HG03457 (cell line): ENCODE measurements at regions not wholly inside any gene's neighbourhood (a gene's known extent, or its start where the extent isn't known, plus 50 kb on each side); places are given as distances from the start of the nearest gene placed in this dataset.

Experiments used
- ATAC-seq: cut with Tn5 transposase; IDR thresholded peaks from one replicate; pipeline ENCODE4 v1.9.1; 2021; ENCODE audit warnings: moderate number of reproducible peaks; ENCODE audit not compliant: unreplicated experiment

DNA sequence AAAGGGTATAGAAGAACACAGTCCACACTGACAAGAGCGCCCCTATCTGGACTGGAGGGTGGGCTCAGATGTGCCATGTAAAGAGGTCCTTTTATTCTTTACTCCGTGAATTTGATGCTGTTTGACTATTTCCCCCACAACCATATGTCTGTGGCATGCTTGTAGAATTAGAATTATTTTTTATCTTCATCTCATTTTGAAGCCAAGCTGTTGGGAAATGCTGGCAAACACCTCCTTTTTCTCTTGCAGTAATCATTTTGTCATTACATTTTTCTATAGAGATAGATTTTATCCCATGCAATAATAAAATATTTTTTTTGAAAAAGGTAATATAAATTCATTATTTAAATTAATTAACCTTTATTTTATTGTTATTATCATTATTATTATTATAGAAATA lies 926.6 kb upstream of the AUTS2 start:
- no peak for ATAC-seq

DNA sequence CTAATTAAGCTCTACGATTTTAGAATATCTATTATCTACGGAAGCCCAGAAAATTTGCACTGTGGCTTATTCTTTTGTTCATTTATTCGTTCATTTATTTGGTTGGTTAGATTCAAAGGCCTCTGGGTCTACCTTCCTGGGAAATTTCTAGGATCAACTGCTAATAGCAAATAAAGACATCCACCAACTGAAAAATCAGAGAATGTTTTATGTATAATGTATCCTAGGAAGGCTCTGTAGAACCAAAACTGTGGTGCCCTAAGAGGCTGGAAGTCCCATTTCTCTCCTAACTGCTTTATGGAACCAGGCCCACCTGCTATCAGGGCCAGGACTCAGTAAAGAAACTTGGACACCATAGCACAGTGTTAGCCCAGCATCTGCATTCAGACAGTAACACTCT lies 923.4 kb upstream of the AUTS2 start:
- no peak for ATAC-seq

DNA sequence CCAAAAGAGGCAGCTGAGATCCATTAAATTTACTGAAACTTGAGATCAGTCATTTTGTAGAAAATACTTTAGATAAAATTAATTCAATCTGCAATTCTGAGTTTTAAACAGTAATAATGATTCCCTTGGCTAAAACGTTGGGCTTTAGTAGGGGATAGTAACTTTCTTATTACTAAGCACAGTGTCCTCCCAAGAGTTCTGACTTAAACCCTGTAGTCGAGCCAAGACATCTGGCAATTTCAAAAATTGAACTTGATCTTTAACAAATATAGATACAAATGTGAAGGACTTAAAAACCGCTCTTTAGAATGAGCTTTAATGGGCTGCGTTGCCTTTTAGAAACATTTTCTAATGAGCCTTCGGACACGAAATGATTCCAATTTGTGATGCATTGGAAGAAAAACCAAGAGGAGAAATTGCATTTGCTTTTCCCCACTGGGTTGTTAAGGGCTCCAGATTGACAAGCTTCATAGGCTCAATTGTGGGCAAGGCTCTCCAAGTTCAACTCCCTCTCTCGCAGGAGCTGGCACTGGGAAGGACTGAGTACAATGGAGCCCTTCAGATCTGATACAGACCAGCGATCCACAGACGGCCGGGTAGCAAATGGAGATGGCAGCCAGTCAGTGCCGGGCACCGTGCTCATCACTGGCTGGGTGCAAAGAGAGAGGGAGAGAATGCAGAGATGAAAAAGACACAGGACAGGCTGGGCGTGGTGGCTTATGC lies 921.3 kb upstream of the AUTS2 start:
- ATAC-seq, result no peak

DNA sequence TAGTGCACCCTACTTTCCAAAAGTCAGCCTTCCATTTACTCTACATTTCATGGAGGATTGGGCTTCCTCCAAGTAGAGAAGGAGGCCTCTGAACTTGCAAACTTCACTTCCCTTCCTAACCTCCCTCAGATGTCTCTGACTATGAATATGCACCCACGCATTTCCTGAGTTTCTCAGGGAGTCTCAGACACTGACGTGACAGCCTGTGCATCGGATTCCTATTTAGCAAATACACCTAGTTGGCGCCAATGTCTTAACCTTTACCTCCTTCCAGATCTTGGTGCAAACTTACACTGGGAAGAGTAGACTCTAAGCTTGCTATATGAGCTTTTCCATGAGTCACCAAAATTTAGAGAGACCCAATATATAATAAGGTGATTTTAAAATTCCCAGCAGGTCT lies 920.1 kb upstream of the AUTS2 start:
- no peak for ATAC-seq

DNA sequence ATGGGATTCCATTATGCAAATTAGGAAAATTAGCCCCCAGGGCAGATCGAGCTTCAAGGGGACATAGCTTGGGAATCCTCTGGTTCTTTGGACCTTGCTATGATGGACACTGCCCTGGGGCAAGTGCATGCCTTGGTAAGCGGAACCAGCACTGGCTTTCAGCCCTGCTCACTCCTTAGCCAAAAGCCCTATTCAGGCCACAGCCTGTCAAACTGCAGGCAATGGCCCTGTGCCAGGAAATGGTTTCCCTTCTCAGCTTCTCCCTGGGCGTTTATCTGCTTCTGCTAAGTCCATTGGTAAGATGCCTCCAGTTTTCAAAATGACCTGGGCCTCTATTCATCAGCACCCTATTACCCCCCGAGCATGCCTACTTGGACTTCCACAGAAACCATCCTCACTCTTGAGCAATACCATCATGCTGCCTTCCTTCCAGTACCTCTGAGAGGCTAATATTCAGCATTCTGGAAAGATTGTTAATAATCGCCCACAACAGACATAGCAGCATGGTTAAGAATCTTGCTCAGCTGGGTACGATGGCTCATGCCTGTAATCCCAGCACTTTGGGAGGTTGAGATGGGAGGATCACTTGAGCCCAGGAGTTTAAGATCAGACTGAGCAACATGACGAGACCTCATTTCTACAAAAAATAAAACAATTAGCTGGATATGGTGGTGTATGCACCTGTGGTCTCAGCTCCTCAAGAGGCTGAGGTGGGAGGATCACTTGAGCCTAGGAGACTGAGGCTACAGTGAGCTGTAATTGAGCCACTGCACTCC lies 918.6 kb upstream of the AUTS2 start:
- ATAC-seq, result no peak

DNA sequence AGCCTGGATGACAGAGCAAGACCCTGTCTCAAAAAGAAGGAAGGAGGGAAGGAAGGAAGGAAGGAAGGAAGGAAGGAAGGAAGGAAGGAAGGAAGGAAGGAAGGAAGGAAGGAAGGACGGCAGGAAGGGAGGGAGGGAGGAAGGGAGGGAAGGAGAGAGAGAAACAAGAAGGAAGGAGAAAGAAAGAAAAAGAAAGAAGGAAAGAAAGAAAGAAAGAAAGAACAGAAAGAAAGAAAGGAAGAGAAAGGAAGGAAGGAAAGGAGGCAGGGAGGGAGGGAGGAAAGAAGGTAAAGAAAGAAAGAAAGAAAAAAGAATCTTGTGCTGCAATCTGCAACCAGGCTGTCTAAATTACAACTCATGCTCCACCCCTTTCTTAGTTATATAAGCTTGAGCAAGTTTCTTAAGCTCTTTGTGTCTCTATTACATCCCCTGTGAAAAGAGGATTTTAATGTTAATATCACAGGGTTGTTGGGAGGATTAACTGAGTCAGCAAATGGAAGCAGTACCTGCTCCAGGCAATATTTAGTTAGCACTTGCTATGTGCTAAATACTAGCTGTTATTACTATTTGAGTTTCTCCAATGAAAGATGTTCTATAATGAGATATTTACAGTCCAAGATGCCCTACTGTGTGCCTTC lies 917.9 kb upstream of the AUTS2 start:
- ATAC-seq, result no peak

DNA sequence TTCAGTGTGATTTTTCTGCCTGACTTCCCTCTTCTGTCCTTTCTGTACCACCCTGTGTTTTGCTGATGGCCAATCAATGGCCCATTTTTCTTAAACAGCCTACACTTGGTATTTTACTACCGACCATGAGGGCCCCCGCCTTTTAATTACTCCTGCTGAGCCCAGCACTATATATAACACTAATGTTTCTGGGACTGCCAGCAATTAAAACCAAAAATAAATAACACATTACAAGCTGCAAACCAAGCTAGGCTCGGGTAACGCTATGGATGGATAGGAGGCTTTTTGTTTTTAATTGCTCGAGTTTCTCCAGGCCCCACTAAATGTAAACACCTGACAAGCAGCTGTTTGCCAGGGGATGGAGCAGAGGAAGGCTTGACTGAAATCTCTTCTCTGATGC lies 915.4 kb upstream of the AUTS2 start:
- ATAC-seq, result no peak

DNA sequence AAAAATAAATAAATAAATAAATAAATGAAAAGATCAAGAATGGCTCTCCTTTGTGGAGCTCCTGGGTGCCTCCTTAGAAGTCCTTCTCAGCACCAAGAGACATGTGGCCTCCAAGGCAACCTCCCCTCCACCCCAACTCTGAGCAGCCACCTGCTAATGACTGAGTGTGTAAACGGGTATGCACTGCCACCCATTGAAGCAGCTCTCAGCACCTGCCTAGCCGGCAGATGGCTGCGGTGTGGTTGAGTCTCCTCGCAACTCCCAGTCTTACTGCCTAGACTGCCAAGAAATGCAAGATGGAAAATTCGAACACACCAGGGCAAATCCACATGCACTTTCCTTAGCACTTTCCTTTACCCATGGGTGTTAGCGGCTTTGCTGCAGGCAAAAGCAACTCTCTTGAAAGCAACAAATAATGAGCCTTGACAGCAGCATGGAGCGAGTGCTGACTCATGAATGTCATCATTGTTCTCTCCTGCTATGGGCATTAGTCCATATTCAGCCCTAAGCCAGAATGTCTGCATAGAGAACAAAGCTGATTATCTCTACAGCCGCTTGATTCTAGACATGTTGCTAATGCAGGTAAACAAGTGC lies 913.9 kb upstream of the AUTS2 start:
- ATAC-seq, result no peak

DNA sequence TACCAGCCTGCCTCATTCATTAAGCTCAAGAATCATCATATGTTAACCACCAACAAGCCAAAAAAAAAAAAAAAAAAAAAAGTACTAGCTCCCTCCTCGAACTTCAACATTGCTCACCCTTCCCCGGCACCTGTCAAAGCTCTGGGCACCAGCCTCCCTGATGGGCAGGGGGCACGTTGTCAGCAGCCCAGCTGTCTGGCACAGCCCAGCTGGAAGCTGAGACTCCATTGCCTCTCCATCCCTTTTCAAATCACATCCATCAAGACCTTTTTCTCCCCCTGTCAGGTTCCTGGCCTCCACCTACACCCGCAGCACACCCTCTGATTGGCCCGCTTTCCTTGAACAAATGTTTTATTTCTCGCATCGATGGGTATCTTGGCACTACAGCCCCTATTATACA lies 913.3 kb upstream of the AUTS2 start:
- ATAC-seq, result no peak

DNA sequence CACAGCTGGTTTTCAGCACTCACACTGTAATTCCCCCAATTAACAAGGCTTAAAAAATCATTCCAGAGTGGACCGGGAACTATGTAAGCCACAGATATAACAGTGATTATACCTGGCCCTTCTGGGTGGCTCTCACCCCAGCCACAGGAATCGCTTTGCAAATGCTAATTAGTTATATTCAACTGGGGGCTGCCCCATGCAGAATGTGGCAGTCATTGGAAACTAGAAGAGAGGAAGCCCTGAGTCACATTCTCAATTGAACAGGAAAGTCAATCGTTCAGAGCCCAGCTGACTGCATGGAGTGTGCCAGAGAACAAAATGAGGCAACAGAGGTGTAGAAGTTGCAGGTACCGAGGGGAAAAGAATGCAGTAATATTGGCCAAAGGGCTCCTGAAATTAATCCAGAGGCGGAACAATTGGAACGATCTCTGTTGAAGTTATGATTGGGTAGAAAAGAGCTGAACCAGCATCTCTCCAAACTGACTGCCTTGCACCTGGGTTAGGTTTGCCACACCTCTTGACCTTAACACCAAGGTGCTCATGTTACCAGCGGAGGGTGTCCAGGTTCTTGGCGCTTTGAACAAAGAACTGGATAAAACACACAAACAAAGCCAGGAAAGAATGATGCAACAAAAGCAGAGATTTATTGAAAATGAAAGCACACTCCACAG lies 909.7 kb upstream of the AUTS2 start:
- no peak for ATAC-seq

DNA sequence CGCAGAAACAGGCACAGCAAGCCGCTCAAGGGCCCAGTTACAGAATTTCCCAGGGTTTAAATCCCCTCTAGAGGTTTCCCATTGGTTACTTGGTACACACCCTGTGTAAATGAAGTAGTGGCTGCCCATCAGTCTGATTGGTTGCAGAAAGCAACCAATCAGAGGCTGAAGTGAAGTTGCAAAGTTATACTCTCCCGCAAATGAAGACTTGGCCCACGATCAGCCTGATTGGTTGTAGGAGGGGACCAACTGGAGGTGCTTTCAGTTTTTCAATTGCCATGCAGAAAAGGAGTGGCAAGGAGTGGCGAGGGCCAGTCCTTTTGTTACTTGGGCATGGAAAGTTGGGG lies 909.2 kb upstream of the AUTS2 start:
- ATAC-seq, result no peak

DNA sequence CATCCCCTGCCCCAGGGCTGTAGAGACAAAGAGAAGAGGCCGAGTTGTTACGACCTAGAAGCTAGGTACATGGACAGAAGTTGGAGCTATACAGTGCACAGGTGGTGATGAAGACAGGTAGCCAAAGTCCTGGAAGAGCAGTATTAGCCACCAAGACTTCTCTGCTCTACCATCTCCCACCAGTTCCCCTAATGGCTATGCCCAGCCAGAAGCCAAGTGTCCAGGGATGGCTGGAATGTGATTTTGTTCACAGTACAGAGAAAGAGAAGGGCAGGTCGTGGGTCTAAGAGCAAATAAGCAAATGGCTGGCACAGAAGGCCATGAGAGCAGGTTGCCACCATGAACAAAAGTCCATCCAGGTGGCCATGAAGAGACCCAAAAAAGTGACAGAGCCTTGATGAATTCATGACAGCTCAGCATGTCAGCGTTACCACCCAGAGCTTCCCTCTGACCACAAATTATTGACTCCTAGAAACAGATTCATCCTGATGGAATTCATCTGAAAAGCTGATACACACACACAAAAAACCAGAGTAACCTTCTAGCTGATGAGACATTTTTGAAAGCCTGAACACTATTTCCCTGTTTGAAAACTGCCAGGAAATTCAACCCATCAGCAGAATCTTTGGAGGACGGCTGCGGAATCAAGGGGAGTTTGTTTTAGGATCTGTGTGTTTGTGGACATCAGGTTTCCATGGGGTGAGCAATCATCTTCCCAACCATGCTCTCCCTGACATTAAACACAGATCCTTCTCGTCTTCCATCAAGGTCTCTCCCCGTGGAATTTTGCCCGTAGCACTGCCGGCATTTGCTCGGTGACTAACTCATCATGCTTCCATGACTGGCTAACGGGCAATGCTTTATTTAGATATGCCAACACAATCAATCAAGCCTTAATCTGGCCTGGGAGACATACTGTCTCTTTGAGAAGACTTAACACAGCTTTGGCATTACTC lies 906.7 kb upstream of the AUTS2 start:
- ATAC-seq, result no peak

DNA sequence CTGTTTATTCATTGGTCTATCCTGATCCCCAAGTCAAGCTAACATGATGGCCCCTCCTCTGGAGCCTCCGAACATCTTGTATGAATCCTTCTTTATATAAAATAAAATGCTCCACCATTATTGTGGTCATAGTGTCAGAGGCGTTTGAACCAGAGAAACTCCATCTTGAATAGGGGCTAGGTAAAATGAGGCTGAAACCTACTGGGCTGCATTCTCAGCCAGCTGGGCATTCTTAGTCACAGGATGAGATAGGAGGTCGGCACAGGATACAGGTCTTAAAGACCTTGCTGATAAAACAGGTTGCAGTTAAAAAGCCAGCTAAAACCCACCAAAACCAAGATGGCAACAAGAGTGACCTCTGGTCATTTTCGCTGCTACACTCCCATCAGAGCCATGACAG lies 905.8 kb upstream of the AUTS2 start:
- no peak for ATAC-seq

DNA sequence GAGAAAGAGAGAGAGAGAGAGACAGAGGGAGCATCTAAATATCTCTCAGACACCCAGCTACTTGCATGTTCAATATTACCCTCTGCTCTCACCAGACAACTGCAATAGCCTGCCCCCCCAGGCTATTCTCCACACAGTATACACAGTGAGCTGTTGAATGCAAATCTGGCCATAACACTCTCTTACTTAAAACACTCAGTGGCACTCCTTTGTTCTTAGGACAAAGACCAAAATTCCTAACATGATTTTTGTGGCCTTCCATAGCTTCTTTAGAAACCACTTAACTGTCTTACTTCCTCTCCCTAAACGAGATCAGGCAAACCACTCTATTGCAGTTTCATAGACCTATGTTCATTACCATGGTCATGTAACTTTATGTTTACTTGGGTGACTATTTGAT lies 903.6 kb upstream of the AUTS2 start:
- ATAC-seq, result no peak

DNA sequence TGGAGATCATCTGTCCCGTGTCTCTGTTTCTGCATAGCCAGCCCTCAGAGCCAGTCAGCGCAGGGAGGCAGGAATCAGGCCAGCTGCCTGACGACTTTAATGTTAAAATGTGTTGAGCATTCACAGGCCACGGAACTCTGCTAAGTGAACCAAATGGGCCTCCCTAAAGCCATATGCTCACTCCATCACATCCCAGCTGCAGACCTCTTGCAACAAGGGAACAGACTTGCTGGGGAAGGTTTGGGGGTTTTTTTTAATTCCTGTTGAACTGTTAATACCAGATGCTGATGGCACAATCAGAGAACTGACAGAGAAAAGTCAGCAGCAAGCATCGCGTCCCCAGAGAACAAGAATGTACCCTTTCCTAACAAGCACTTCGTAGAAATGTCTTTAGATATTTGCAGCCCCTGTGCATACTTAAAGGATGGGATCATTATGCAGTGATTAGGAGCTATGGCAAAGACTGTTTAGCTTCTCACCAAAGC lies 900.4 kb upstream of the AUTS2 start:
- ATAC-seq, result no peak

DNA sequence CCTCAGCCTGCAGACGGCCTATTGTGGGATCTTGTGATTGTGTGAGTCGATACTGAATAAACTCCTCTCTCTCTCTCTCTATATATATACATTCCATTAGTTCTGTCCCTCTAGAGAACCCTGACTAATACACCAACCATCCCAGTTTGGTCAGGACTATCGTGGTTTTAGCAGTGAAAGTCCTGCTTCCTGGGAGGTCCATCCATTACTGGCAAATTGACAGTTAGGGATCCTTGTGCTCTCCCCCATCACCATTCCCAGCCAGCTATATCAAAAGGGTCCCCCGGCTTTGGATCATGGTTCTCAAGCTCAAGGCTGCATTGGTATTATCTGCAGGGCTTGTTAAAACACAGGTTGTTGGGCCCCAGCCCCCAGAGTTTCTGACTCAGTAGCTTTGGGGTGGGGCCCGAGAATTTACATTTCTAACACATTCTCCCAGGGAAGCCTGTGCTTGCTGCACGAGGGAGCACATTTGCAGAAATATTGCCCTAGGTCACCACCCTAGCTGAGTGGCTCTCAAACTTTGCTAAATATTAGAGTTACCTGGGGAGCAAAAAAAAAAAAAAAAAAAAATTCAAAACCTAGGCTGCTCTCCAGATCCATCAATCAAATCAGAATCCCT lies 899.1 kb upstream of the AUTS2 start:
- no peak for ATAC-seq

DNA sequence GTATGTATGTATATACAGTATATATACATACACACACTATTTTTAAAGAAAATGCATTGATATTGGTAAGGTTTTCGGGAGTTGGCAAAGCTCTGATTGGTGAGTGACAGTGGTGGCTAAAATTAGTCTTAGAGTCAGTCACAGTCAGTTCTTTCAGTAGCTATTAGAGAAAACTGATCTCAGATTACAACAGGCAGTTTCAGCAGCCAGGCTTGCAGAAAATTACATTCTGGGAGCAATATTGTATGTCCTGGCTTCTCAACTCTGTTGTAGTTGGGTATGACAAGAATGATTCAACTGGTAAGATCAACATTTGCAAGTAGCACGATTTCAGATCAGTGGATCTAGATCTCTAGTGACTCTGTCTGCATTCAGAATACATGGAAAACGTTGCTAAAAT lies 897.9 kb upstream of the AUTS2 start:
- no peak for ATAC-seq

DNA sequence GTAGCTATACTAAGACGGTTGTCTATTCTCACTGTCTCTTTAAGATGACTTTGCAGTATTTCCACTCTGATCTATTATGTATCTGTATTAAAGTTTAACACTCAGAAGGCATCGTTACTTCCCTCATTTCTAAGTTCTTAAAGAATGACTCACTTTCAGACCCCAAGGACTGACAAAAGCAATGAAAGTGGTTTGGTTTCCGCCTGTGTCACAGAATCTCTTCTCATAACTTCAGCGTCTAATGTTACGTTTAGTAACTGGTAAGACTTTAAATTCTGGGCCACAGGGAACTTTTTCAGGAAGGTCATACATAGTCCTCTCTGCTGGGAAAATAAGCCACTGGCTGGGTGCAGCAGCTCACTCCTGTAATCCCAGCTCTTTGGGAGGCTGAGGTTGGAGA lies 892.0 kb upstream of the AUTS2 start:
- ATAC-seq, result no peak

DNA sequence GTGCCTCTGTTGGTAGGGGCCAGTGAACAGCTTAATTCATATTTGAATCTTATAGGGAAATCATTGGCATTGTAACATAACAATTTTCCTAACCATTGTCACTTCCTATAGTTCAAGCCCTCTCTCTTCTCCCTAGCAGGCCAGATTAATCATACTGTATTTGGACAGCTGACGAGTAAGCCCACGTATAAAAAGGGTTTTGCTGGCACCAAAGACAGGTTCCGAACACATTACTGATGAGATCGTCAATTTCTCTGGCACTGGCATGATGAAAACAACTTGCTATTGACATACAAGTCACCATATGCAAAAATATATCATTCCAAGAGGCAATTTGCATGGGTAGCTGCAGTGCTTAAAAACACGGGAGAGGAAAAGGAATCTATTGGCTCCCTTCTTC lies 891.1 kb upstream of the AUTS2 start:
- ATAC-seq, result no peak

DNA sequence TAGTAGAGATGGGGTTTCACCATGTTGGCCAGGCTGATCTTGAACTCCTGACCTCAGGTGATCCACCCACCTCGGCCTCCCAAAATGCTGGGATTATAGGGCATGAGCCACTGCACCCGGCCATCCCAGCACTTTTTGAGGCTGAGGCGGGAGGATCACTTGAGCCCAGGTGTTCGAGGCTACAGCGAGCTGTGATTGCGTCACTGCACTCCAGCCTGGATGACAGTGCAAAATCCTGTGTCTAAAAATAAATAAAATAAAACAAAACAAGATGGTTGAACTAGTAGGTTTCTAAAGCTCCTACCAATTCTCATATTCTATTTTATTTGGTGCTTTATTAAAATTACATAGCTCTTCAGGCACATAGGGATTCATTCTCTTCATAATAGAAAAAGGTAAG lies 890.3 kb upstream of the AUTS2 start:
- no peak for ATAC-seq
